ENCODE measurements at regions not wholly inside any gene's neighbourhood (a gene's known extent, or its start where the extent isn't known, plus 50 kb on each side); places are given as distances from the start of the nearest gene placed in this dataset.
A peak's percentile ranks its signal among the peaks of the same experiment; 100 is the strongest.

GRCh38 chr6:144690666-144691065 lies 405.5 kb downstream of the UTRN start:
- no peak overlapping the region for H3K4ac ChIP-seq (replicated peaks; ENCODE audit: insufficient read length, low read depth, low read length)
- H3K9ac ChIP-seq (replicated peaks in 1 of 4; ENCODE audit: extremely low read depth in 1 of 4, low read depth in 3 of 4, low read length in 3 of 4): no peak overlapping the region
- H4K5ac ChIP-seq (ENCODE audit: insufficient read length, low read depth, low read length): no peak overlapping the region
- no peak overlapping the region for H3K18ac ChIP-seq (ENCODE audit: extremely low read depth, low read length)
- no peak overlapping the region for H4K91ac ChIP-seq (replicated peaks; ENCODE audit: insufficient read length, low read length)
- H2AK5ac ChIP-seq (ENCODE audit: low read depth, low read length): no peak overlapping the region
- peaks cover 0 to 37% of the 10 kb centered on the region in 2 experiments; a peak in 2 of 4 replicates for H3K79me2 ChIP-seq (ENCODE audit: control insufficient read depth in 1 of 2, insufficient read depth in 2 of 2, low read length in 2 of 2)
- H3K14ac ChIP-seq (ENCODE audit: insufficient read length): no peak overlapping the region
- H3K56ac ChIP-seq (replicated peaks; ENCODE audit: insufficient read length, low read depth, low read length): no peak overlapping the region
- no peak for DNase-seq (ENCODE audit: low read depth in 1 of 2, low spot score in 2 of 2)
- no peak overlapping the region for H2BK20ac ChIP-seq (ENCODE audit: low read length)
- H2BK5ac ChIP-seq (ENCODE audit: low read depth, low read length): 0 out of 2 replicates have a peak overlapping the region, but pooled peaks have one; percentile 38
- H2BK12ac ChIP-seq (ENCODE audit: low read depth, low read length): no peak overlapping the region
- no peak overlapping the region for H2BK15ac ChIP-seq (ENCODE audit: low read length)
- H3K79me1 ChIP-seq (ENCODE audit: low read depth, low read length): no peaks in the 10 kb centered on the region; the same call in 1 of the 2 replicates
- no peak overlapping the region for H3K4me2 ChIP-seq (ENCODE audit: insufficient read depth in 1 of 2, low read depth in 2 of 2, low read length in 2 of 2)
- no peaks in the 10 kb centered on the region for H3K23me2 ChIP-seq (ENCODE audit: low read depth, low read length)
- no peak overlapping the region for H3K23ac ChIP-seq (ENCODE audit: insufficient read length)
- H3K27me3 ChIP-seq (replicated peaks in 1 of 4; ENCODE audit: control insufficient read depth in 3 of 4, extremely low read depth in 1 of 4, insufficient read depth in 3 of 4, low read length in 3 of 4): no peaks in the 10 kb centered on the region
- no peak for FAIRE-seq
- ChIA-PET CTCF (ENCODE audit: partially characterized antibody) (interaction anchor here (1.1 to 1.2 kb wide), 2 partner anchors 13 to 15 kb away, joined by 3 read pairs; no protein-coding TSS in a partner anchor), POLR2A (ENCODE audit: partially characterized antibody) (no interaction called here)
- peaks cover 0 to 5% of the 10 kb centered on the region in 2 experiments; a peak in 3 of 4 replicates for H3K9me3 ChIP-seq (ENCODE audit: insufficient read depth in 2 of 2, low read depth in 1 of 2, low read length in 1 of 2)
- H4K8ac ChIP-seq (ENCODE audit: extremely low read depth, insufficient read depth, low read length): no peak overlapping the region
- no peak overlapping the region for H3K4me3 ChIP-seq (ENCODE audit: extremely low read depth in 1 of 4, insufficient read depth in 2 of 4, low read depth in 3 of 4, low read length in 4 of 4)
- H2AFZ ChIP-seq (ENCODE audit: low read length): no peak overlapping the region
- peaks cover 0 to 2% (median 0%) of the 10 kb centered on the region in 4 experiments; a peak in 1 of 7 replicates for H3K4me1 ChIP-seq (replicated peaks in 1 of 4; ENCODE audit: control insufficient read depth in 3 of 4, insufficient read depth in 4 of 4, low read length in 3 of 4)
- no peaks in the 10 kb centered on the region for H4K20me1 ChIP-seq (replicated peaks in 1 of 2; ENCODE audit: control insufficient read depth in 1 of 2, insufficient read depth in 2 of 2, low read length in 2 of 2)
- H2BK120ac ChIP-seq (replicated peaks; ENCODE audit: low read depth, low read length): no peak overlapping the region
- H3K27ac ChIP-seq (ENCODE audit: low read depth, low read length): no peak overlapping the region
- H3K36me3 ChIP-seq (ENCODE audit: control insufficient read depth in 2 of 4, insufficient read depth in 4 of 4, low read length in 3 of 4): no peaks in the 10 kb centered on the region
- 88% methylated on average over 4 of the region's 4 CpGs; no CpG with 5 or more reads in 1 of the 2 experiments for WGBS, 2 experiments (ENCODE audit: extremely low coverage in 1 of 2, insufficient coverage in 1 of 2, insufficient read length in 1 of 2, insufficient replicate concordance in 2 of 2, low coverage in 1 of 2, low lambda C conversion rate in 2 of 2, missing lambda C conversion rate in 1 of 2)

Data from H1 (cell line).